CD4-positive, alpha-beta T cell (primary cell): ENCODE measurements at regions not wholly inside any gene's neighbourhood (a gene's known extent, or its start where the extent isn't known, plus 50 kb on each side); places are given as distances from the start of the nearest gene placed in this dataset.

Experiments used
- ATAC-seq: fragments of 200-7000 bp; cut with Tn5 transposase; one replicate; pipeline ENCODE4 v1.10.0; 2022; ENCODE audit warnings: mild to moderate bottlenecking; ENCODE audit not compliant: poor library complexity
- CTCF ChIA-PET: fragments of 350-600 bp; sonication (Branson Sonifier 250); formaldehyde crosslinking; loops from one replicate; lab custom pipeline; 2021; ENCODE audit warnings: antibody characterized with exemption, inconsistent platforms; lab: Charles Lee
- POLR2A ChIA-PET: fragments of 350-600 bp; sonication (Branson Sonifier 250); formaldehyde crosslinking; loops from one replicate; lab custom pipeline; 2021; ENCODE audit warnings: antibody characterized with exemption, inconsistent platforms; lab: Charles Lee
- DNase-seq, 14 experiments: peaks; one replicate each; pipeline ENCODE4 v3.0.0-alpha.2; 2013 to 2020; ENCODE audit warnings: mixed read lengths in 2 of 14
- H3K27ac ChIP-seq, 2 donors: one replicate each; pipeline versions ENCODE4 v1.5.1 to v1.7.0; 2013; ENCODE audit warnings: low read length in 2 of 2, low read depth in 1 of 2, mild to moderate bottlenecking in 1 of 2
- H3K27me3 ChIP-seq, 2 experiments: 1 replicate in 1 of 2; 2 replicates in 1 of 2; pipeline versions ENCODE4 v1.6.1 to v1.7.0; 2013; ENCODE audit warnings: low read length in 2 of 2, control low read depth in 1 of 2, mild to moderate bottlenecking in 1 of 2, moderate library complexity in 1 of 2; ENCODE audit not compliant: insufficient read depth in 2 of 2, control insufficient read depth in 1 of 2
- H3K36me3 ChIP-seq: one replicate; pipeline ENCODE4 v1.6.1; 2013; ENCODE audit warnings: low read length, control low read depth; ENCODE audit not compliant: insufficient read depth
- H3K4me1 ChIP-seq: one replicate; pipeline ENCODE4 v1.6.1; 2013; ENCODE audit warnings: low read length, control low read depth; ENCODE audit not compliant: insufficient read depth
- H3K4me3 ChIP-seq: one replicate; pipeline ENCODE4 v1.5.1; 2013; ENCODE audit warnings: mild to moderate bottlenecking, low read length, moderate library complexity
- H3K9me3 ChIP-seq, 2 experiments: 1 replicate in 1 of 2; 2 replicates in 1 of 2; pipeline versions ENCODE4 v1.6.1 to v1.7.0; 2013; ENCODE audit warnings: low read length in 2 of 2, mild to moderate bottlenecking in 2 of 2, control low read depth in 1 of 2, moderate library complexity in 1 of 2; ENCODE audit not compliant: control insufficient read depth in 1 of 2, insufficient read depth in 1 of 2
- H3K27ac Mint-ChIP-seq: one replicate; pipeline ENCODE4 v1.8.0; 2020; ENCODE audit warnings: mixed read lengths
- H3K27me3 Mint-ChIP-seq: one replicate; pipeline ENCODE4 v1.8.0; 2021; ENCODE audit warnings: mixed read lengths
- H3K36me3 Mint-ChIP-seq: one replicate; pipeline ENCODE4 v1.8.0; 2021; ENCODE audit warnings: low read depth, mixed read lengths
- H3K4me1 Mint-ChIP-seq: one replicate; pipeline ENCODE4 v1.8.0; 2021; ENCODE audit warnings: low read depth, mixed read lengths
- H3K4me3 Mint-ChIP-seq: one replicate; pipeline ENCODE4 v1.8.0; 2020; ENCODE audit warnings: mild to moderate bottlenecking, mixed read lengths
- H3K9me3 Mint-ChIP-seq: one replicate; pipeline ENCODE4 v1.8.0; 2020; ENCODE audit warnings: mixed read lengths
- CTCF ChIP-seq: fragments of 200-600 bp; IDR thresholded peaks from one replicate; pipeline ENCODE4 v1.8.0; 2022; ENCODE audit warnings: antibody characterized with exemption, mild to moderate bottlenecking
- intact Hi-C, 2 experiments: fragments of 100-400 bp; cut with DNase I in 1 of 2; cut with micrococcal nuclease in 1 of 2; formaldehyde crosslinking; loops; one replicate each; pipeline versions ENCODE4 v1.15.1 to v1.9.0; 2023 to 2025; cut with DNase I, micrococcal nuclease

- no peak overlapping the region for H3K27ac ChIP-seq
- Mint-ChIP-seq H3K27ac (no peak overlapping the region), H3K4me1 (no peaks in the 10 kb centered on the region), H3K27me3 (no peaks in the 10 kb centered on the region), H3K9me3 (peaks cover 9% of the 10 kb centered on the region), H3K4me3 (no peak overlapping the region), H3K36me3 (no peaks in the 10 kb centered on the region)
- no peak for ATAC-seq
- no peaks in the 10 kb centered on the region for H3K27me3 ChIP-seq
- H3K9me3 ChIP-seq, result peaks cover 0 to 3% of the 10 kb centered on the region in 2 experiments
- no peaks in the 10 kb centered on the region for H3K36me3 ChIP-seq
- no peak for DNase-seq
- ChIA-PET CTCF (no interaction called here), POLR2A (no interaction called here)
- no peaks in the 10 kb centered on the region for H3K4me1 ChIP-seq
- no peak overlapping the region for H3K4me3 ChIP-seq
- intact Hi-C loops, result no loop called here
- no peak for TF ChIP-seq CTCF
Measured at GRCh38 chr13:104466016-104466415, 1399.8 kb upstream of the SLC10A2 start.

GRCh38 chr13:104461049-104461448 is 1394.8 kb upstream of the SLC10A2 start:
- ChIA-PET POLR2A (no interaction called here), CTCF (no interaction called here)
- no peaks in the 10 kb centered on the region for H3K36me3 Mint-ChIP-seq
- Histone ChIP-seq H3K27me3 (no peaks in the 10 kb centered on the region), H3K36me3 (no peaks in the 10 kb centered on the region), H3K27ac (no peak overlapping the region), H3K4me3 (no peak overlapping the region), H3K4me1 (no peaks in the 10 kb centered on the region), H3K9me3 (peaks cover 0 to 6% of the 10 kb centered on the region in 2 experiments)
- ATAC-seq (no peak), DNase-seq (no peak)
- H3K27ac Mint-ChIP-seq, result no peak overlapping the region
- no peak overlapping the region for H3K4me3 Mint-ChIP-seq
- no peaks in the 10 kb centered on the region for H3K4me1 Mint-ChIP-seq
- H3K9me3 Mint-ChIP-seq, result peaks cover 9% of the 10 kb centered on the region
- no peaks in the 10 kb centered on the region for H3K27me3 Mint-ChIP-seq
- TF ChIP-seq CTCF, result no peak
- intact Hi-C loops, result no loop called here

- no peaks in the 10 kb centered on the region for H3K36me3 Mint-ChIP-seq
- no peaks in the 10 kb centered on the region for H3K4me1 Mint-ChIP-seq
- Histone ChIP-seq H3K9me3 (peaks cover 0 to 8% of the 10 kb centered on the region in 2 experiments), H3K4me1 (no peaks in the 10 kb centered on the region), H3K4me3 (no peak overlapping the region), H3K36me3 (no peaks in the 10 kb centered on the region), H3K27ac (no peak overlapping the region), H3K27me3 (no peaks in the 10 kb centered on the region)
- TF ChIP-seq CTCF, result no peak
- no peak for DNase-seq
- CTCF ChIA-PET, result no interaction called here
- intact Hi-C loops, result no loop called here
- no peak overlapping the region for H3K4me3 Mint-ChIP-seq
- H3K27me3 Mint-ChIP-seq, result no peaks in the 10 kb centered on the region
- POLR2A ChIA-PET, result no interaction called here
- H3K9me3 Mint-ChIP-seq, result peaks cover 9% of the 10 kb centered on the region
- no peak for ATAC-seq
- H3K27ac Mint-ChIP-seq, result no peak overlapping the region
Measured at GRCh38 chr13:104460554-104460953, 1394.3 kb upstream of the SLC10A2 start.
